Vagina (tissue), 2 donors: ENCODE measurements at regions not wholly inside any gene's neighbourhood (a gene's known extent, or its start where the extent isn't known, plus 50 kb on each side); places are given as distances from the start of the nearest gene placed in this dataset.

Source experiments
- POLR2A ChIP-seq, 2 donors: fragments of 450-650 bp; IDR thresholded peaks; one replicate each; pipeline ENCODE4 v1.6.1; 2017; ENCODE audit warnings: antibody characterized with exemption in 2 of 2, mild to moderate bottlenecking in 2 of 2, moderate library complexity in 2 of 2
- POLR2AphosphoS5 ChIP-seq, 2 donors: sonication (generic); formaldehyde crosslinking; IDR thresholded peaks; one replicate each; pipeline ENCODE4 v1.9.0; 2017; ENCODE audit warnings: antibody characterized with exemption in 2 of 2, mild to moderate bottlenecking in 2 of 2, low read depth in 1 of 2; ENCODE audit not compliant: insufficient read depth in 1 of 2
- TF ChIP-seq, protein P1 (sequence below), 3 experiments: fragments of 450-650 bp in 2 of 3; fragments of 200-600 bp in 1 of 3; sonication (generic) in 1 of 3; IDR thresholded peaks; one replicate each; pipeline ENCODE4 v1.5.1; 2017 to 2019; ENCODE audit warnings: antibody characterized with exemption in 3 of 3, mild to moderate bottlenecking in 2 of 3, moderate library complexity in 2 of 3

DNA sequence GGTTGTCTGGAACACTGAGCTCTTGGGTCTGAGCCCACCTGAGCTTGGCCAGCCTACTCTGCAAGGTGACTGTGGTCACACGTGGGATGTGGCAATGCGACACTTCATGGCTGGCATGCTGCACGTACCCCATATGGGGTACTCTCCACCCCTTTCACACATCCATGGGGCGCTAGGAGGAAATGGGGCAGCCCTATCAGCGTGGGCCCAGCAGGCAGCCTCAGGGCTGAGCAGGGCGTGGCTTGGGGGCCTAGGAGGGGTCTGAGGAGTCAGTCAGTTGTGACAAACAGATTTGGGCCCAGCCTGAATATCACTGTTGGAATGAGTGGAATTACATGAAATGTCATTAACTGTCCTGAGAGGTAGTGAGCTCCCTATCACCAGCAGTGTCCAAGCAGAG lies 82.3 kb upstream of the LINGO1 start:
- TF ChIP-seq, protein P1, sequence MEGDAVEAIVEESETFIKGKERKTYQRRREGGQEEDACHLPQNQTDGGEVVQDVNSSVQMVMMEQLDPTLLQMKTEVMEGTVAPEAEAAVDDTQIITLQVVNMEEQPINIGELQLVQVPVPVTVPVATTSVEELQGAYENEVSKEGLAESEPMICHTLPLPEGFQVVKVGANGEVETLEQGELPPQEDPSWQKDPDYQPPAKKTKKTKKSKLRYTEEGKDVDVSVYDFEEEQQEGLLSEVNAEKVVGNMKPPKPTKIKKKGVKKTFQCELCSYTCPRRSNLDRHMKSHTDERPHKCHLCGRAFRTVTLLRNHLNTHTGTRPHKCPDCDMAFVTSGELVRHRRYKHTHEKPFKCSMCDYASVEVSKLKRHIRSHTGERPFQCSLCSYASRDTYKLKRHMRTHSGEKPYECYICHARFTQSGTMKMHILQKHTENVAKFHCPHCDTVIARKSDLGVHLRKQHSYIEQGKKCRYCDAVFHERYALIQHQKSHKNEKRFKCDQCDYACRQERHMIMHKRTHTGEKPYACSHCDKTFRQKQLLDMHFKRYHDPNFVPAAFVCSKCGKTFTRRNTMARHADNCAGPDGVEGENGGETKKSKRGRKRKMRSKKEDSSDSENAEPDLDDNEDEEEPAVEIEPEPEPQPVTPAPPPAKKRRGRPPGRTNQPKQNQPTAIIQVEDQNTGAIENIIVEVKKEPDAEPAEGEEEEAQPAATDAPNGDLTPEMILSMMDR (IDR thresholded peaks at IDR 0.05): no peak
- no peak for TF ChIP-seq POLR2A (IDR thresholded peaks at IDR 0.05)
- no peak for TF ChIP-seq POLR2AphosphoS5 (IDR thresholded peaks at IDR 0.05; ENCODE audit: insufficient read depth in 1 of 2, low read depth in 1 of 2)
